Stimulated activated naive CD8-positive, alpha-beta T cell treated with anti-CD3 and anti-CD28 coated beads, Interleukin-15, Interleukin-2, amounts not matched to agents 100 U/mL and 50 U/mL, for 24 hours (primary cell): ENCODE measurements at regions not wholly inside any gene's neighbourhood (a gene's known extent, or its start where the extent isn't known, plus 50 kb on each side); places are given as distances from the start of the nearest gene placed in this dataset.

Source experiments
- ATAC-seq: fragments of 150-1000 bp; cut with Tn5 transposase; one replicate; pipeline ENCODE4 v1.10.0; 2021
- DNase-seq: peaks from one replicate; pipeline ENCODE4 v3.0.0; 2021

GRCh38 chr1:94591823-94592570 lies 50.4 kb upstream of the F3 start:
- ATAC-seq (no peak), DNase-seq (no peak)
